T47D (cell line): ENCODE measurements at regions not wholly inside any gene's neighbourhood (a gene's known extent, or its start where the extent isn't known, plus 50 kb on each side); places are given as distances from the start of the nearest gene placed in this dataset.
A peak's percentile ranks its signal among the peaks of the same experiment; 100 is the strongest.

Experiments
- DNase-seq, 2 experiments: peaks; one replicate each; pipeline versions ENCODE4 v3.0.0 to v3.0.0-alpha.2; 2011 to 2012; ENCODE audit warnings: low read depth in 1 of 2, low spot score in 1 of 2
- JUND ChIP-seq: IDR thresholded peaks from 2 replicates; pipeline ENCODE4 v1.6.1; 2012; ENCODE audit warnings: low read depth
- in situ Hi-C: cut with HindIII; loops from 2 replicates; pipeline ENCODE4 v1.10.0; 2016; ENCODE audit warnings: low sequenced_read_pairs, low pct_unique_long_range_greater_than_20kb

DNA sequence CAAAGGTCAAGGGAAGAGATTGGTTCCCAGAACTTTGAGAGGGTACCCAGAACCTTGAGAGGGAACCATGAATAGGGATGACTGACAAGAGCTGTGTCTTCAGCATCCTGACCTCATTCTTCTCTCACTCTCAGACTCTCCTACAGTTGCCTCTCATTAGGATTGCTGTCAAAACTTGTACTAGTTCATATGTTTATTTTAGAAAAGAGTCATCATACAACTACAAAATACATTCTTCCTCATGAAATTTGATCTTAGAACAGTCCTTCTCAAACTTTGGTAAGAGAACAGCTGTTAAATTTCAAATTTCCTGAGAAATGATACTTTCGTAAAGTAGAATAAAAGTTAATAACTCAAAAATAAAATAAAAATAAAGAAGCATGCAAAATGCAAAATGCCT is 161.4 kb upstream of the ZRANB2 start:
- no peak for DNase-seq
- in situ Hi-C loops: no loop called here
- no peak for TF ChIP-seq JUND

DNA sequence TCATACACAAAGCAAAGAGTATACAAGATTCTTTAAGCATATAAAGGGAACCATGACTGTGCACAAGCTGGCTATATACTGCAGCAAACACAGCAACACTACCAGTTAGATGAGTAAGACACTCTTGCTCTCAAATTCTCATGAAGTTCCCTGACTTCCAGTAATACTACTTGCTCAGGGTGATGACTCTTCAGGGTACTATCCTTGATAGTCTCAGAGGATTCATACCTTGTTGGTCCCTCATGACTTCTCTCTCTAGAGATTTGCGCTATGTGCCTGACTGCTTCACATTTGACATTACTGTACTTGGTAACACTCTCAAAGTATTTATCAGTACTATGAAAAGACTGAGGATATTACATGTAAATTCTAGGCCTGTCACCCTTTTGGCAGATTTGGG is 159.8 kb upstream of the ZRANB2 start:
- in situ Hi-C loops: no loop called here
- DNase-seq: no peak

DNA sequence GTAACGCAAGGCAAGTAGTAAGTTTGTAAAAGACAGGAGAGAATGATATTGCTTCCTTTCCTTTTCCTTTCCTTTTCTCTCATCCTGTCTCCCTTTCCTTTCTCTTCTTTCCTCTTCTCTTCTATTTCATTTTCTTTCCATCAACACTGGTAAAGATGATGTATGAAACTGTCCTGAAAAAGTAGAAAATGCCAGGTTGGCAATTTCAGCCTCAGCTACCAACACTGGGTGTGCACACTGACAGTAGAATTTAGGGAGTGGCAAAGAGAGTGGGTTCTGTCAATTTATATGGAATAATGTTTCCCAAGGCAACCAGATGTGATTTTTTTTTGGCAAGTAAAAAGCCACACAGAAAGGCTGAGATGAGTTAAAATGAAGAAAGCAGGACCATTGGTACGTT is 155.7 kb upstream of the ZRANB2 start:
- DNase-seq: no peak
- no peak for TF ChIP-seq JUND
- in situ Hi-C loops: no loop called here

More for the DNA sequence above, 159.8 kb upstream of the ZRANB2 start:
- no peak for TF ChIP-seq JUND

DNA sequence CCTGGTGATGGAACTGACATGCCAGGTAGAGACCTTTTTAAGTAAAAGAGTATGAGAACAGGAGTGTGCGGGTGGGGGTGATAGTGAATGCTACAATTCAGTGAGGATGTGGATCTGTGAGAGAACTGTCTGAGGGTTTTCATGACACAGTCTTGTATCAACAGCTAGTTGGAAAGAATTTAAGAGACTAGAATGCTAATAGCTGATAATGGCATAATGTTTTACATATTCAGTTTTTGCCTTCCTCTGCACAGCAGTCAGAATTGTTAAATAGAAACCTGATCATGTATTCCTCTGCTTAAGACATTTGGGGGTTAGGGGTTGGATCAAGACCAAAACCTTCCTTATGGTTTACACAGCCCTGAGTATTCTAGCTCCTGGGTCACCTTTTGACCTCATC is 152.8 kb upstream of the ZRANB2 start:
- no peak for DNase-seq
- in situ Hi-C loops: no loop called here
- no peak for TF ChIP-seq JUND

DNA sequence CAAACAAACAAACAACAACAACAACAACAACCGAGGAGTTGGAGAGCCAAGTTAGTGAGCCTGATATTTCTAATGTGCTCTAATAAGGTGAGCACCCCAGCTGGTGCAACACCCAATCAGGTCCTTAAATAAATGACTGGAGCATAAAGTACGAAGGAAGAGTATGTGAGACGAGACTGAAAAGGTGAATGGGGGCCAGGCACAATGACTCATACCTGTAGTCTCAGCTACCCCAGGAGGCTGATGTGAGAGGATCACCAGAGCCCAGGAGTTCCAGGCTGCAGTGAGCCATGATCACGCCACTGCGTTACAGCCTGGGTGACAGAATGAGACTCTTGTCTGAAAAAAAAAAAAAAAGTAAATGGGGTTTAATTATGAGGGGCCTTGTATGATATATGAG is 152.0 kb upstream of the ZRANB2 start:
- in situ Hi-C loops: no loop called here
- no peak for TF ChIP-seq JUND
- no peak for DNase-seq

DNA sequence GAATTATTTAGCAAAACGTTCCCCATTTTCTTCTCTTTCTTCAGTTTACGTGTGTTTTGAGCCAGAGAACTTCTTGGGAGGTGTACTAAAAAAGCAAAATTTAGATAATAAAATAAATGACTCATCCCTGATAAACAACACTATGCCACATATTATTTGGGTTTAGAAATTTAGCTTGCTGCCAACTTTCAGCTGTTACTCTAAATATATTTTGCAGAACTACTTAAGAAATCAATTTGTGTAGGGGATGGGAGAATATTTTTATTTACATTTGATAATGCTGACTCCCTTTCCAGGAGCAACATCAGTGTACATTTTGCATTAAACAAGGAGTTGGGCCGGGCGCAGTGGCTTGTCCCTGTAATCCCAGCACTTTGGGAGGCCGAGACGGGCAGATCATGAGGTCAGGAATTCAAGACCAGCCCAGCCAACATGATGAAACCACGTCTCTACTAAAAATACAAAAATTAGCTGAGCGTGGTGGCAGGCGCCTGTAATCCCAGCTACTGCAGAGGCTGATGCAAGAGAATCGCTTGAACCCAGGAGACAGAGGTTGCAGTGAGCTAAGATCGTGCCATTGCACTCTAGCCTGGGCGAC is 151.4 kb upstream of the ZRANB2 start:
- in situ Hi-C loops: no loop called here
- TF ChIP-seq JUND: no peak

DNA sequence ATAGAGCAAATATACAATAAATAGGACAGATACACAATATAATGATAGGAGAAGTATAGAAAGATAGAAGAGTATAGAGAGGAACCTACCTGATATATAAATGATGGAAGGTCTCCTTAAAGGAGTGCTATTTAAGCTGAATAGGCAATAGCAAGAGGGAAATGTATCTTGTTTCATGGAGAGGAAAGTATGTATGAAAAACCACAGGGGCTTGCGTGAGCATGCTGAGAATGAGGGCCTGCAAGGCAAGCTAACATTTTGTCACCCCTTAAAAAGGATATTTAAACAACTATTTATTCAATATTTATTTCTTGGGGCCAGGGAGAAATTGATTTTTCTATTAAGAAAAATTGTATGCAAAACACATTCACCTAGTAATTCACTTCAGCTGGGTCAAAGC is 150.9 kb upstream of the ZRANB2 start:
- no peak for TF ChIP-seq JUND
- no peak for DNase-seq
- in situ Hi-C loops: no loop called here

More for the DNA sequence above, 151.4 kb upstream of the ZRANB2 start:
- DNase-seq: no peak

DNA sequence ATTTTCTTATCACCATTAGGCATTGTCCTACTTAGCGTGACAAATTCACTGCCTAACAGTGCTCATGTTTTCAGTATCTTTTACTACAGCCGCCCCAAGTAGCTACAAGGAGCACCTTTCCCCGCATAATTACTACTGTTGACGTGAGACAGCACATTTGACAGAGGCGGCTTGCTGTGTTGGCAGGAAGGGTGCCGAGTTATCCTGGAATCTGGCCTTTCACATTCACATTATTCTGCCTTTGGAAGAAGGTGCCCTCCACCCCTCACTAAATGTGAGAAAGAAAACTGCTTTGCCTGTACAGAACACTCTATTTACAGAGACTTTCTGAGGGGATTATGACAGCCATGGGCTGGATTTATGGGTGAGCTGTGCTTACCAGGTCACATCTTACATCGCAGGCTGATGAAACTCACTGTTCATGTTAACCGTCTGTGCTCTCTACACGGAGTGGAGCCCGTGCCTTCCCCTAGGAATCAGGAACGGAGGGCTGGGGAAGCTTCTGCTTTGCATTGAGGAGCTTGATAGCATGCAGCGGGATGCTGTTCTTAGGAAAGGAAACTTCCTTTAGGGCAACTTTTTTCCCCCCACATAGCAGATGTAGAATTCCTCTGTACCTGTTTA is 148.0 kb upstream of the ZRANB2 start:
- in situ Hi-C loops: no loop called here
- no peak for TF ChIP-seq JUND
- peak in 1 of 2 experiments; percentile 3 for DNase-seq

DNA sequence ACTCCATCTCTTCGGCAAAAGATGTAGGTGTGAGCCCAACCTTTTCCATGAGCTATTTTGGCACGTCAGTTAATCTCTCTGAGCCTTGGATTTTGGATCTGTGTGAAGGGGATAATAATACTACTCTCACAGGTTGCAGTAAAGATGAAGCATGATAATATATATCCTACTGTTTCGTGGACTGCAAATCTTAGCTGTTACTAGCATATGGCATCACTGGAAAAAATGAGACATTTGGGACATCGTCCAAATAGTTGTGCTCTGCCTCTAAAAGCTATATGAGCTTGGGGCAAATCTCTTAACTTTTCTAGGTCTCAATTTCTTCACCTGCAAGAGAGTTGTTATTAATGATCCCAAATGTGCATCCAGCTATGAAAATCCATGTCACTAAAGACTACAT is 147.4 kb upstream of the ZRANB2 start:
- no peak for DNase-seq
- in situ Hi-C loops: no loop called here
- TF ChIP-seq JUND: no peak

DNA sequence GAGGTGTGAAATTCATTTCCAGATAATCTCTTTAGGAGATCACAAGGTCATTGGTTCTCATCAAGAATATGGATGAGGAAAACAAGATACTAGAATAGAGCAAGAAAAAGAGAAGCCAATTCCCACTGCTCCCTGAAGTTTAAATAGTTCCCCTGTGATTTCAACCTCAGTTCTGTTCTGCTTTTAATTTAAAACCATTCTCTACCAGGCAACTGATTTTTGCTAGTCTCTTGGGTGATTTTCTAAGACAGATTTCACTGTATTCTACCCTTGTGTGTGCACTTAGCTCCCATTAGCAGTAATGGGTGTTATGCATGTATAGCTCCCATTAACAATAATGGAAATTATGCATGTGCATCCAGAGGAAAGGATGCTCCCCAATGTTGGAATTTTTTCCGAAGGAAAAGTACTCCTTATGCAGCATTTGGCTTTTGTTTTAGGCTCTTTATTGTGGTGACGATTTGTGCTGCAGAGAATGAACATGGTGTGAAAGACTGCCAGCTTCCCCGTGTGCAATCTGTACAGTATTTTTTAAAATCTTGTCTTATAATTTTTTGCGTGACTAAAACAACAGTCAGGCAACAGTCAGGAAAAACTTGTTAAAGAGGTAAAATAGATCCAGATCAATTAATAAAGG is 144.0 kb upstream of the ZRANB2 start:
- TF ChIP-seq JUND: no peak
- DNase-seq: no peak
- in situ Hi-C loops: no loop called here

DNA sequence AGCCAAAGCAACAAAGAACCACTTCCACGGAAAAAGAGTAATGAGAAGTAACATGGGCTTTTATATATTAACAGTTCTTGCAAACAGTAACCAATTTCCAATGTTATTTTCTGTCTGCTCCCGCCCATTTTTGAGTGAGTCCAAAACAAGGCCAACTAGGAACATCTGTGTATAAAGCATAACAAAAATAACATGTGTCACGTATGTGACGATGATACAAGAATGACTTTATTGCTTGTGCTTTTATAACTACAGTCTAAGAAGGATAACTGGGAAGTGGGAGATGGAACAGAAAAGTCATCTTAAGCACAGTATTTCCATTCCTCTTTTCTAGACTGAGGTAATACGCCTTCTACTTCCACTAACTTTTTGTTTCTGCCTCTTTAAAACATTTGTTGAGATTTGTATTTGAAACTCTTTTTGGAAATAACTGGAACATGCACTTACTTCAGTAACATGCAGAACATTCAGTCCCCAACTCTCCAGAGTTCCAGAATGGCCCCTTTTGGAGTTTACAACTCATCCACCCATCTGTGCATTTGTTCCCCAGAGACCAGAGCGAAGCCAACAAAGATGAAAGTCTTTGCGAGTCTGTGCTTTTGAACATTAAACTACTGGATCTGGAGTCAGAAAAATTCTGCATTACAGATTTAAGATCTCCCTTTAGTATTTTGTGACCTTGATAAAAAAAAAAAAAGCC is 143.0 kb upstream of the ZRANB2 start:
- no peak for DNase-seq
- no peak for TF ChIP-seq JUND
- in situ Hi-C loops: no loop called here

DNA sequence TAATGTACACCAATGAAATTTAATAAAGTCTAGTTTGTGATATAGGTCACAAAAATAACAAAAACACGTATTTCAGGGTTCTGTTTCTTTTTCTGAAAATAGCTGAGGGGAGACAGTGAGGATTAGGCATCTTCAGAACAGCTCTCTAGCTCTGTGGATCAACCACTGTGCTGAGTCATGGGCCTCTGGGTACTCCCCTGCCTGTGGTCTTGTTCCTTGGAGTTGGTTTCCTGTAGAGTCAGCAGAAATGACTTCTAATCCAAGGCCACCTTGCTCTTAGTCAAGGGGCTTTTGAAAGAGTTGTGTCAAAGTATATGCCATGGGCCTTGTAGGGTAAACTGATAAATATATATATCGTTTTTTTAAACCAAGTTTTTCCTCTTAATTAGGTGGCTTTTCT is 141.8 kb upstream of the ZRANB2 start:
- no peak for TF ChIP-seq JUND
- in situ Hi-C loops: no loop called here
- no peak for DNase-seq

DNA sequence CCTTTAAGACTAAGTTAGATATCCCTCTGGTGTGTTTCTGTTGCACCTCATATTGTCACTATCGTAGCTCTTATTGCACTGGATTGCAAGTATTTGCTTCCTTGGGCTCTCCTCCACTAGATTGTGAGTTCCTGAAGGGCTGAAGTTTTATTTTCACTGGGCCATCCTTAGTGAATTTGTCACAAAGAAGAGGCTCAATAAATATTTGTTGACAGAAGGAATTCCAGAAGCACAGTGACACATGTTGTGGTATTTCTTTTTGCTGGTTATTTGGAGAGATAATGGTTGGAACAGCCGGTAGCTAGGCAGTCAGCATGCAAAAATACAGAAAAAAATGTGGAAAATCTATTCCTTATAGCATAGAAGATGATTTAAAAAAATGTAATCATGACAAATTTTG is 129.9 kb upstream of the ZRANB2 start:
- no peak for DNase-seq
- no peak for TF ChIP-seq JUND
- in situ Hi-C loops: no loop called here

DNA sequence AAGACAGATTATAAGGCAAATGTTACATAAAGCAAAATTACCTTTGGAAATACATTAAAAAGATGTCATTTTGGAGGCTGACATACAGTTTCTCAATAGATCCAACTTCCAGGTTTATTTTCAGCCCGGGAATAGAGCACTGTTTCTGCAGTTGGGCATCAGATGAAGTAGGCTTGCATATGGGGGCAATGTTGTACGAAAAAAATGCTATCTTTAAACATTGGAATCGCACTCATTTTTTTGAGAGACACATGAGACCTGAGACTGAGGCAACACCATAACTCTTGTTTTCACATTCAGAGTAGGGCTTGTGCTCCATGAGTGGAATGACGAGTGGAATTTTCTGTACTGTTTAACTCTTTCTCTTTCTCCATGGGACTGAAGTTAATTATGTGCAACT is 122.4 kb upstream of the ZRANB2 start:
- DNase-seq: no peak
- in situ Hi-C loops: no loop called here
- TF ChIP-seq JUND: no peak
